ENCODE measurements at regions not wholly inside any gene's neighbourhood (a gene's known extent, or its start where the extent isn't known, plus 50 kb on each side); places are given as distances from the start of the nearest gene placed in this dataset.
"Not testable (repeated sequence)": the region's sequence is repeated elsewhere in the genome, so short reads cannot be mapped to it uniquely, and the experiment has no call there.

DNA sequence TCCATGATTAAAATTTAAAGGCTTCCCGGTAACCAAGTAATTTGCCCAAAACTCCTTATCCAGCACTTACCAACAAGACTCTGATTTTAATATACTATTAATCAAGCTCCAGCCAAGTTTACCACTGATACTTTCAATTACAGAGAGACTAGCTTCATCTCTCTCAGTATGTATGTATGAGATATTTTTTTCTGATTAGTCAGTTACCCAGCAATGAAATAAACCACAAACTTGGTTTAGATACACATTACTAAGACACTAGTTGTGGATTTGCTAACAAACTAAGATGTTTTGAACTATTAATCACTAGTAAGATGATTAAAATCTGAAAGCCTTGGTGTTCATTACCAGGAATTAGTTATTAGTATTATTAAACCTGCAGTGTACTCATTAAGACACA is 1272.2 kb upstream of the ACVR2A start:
- no peak for DNase-seq (ENCODE audit: low read depth in 3 of 3, low spot score in 1 of 3)

DNA sequence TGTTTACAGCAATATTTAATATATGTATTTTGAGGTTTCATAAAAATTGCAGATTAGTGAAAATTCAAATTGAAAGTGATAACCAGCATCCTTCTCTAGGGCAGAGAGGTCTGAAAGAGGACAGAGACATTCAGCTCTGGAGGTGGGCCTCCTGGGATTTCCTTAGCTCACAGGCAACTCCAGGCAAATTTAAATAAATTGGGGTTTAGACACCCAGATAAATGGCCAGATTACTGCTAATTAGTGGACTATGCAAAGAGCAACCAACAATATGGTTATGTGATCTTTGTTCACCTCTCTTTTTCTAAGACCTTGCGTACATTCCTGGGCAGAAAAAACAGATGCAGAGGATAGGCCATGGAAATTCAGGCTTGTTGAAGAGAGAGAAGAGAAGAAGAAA is 1282.8 kb upstream of the ACVR2A start:
- DNase-seq (ENCODE audit: low read depth in 3 of 3, low spot score in 1 of 3) = no peak

- no peak for DNase-seq (ENCODE audit: low read depth in 3 of 3, low spot score in 1 of 3)
These were observed 1297.6 kb upstream of the ACVR2A start for GRCh38 chr2:146547236-146547635.

DNA sequence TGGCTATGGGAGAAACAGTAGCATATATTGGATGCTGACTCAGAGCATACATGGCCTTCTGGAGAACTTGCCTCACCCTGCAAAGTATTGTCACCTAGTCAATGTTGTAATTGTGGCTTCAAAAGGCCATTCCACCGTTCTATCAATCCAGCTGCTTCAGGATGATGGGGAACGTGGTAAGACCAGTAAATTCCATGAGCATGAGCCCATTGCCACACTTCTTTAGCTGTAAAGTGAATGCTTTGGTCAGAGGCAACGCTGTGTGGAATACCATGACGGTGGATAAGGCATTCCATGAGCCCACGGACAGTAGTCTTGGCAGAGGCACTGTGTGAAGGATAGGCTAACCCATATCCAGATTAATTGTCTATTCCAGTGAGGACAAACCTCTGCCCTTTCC is 1300.1 kb upstream of the ACVR2A start:
- no peak for DNase-seq (ENCODE audit: low read depth in 3 of 3, low spot score in 1 of 3)

DNA sequence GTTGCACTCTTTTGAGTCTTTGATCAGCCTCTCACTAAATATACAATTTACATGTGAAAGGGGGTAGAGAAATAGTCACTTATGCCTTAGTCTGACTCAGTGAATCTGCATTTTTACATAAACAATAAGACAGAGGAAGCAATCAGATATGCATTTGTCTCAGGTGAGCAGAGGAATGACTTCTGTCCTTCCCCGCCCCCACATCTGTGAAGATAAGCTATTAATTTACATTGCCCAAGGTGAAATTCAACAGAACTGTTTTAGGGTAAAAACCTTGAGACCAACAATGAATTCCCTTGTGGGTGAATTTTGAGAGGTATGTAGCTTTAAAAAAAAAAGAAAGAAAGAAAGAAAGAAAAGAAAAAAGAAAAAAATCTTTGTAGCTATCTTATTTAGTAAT is 1302.9 kb upstream of the ACVR2A start:
- DNase-seq (ENCODE audit: low read depth in 3 of 3, low spot score in 1 of 3) = no peak

- no peak for DNase-seq (ENCODE audit: low read depth in 3 of 3, low spot score in 1 of 3)
These were observed 1304.4 kb upstream of the ACVR2A start for GRCh38 chr2:146540271-146540932.

DNA sequence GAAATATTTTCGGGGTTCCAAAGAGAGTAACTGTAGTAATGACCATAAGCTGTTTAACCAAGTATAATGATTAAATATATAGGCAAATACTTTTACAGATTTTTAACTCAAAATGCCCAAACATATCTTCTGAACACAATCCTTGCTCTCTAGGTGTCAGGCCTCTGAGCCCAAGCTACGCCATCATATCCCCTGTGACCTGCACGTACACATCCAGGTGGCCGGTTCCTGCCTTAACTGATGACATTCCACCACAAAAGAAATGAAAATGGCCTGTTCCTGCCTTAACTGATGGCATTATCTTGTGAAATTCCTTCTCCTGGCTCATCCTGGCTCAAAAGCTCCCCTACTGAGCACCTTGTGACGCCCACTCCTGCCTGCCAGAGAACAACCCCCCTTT is 1305.1 kb upstream of the ACVR2A start:
- not testable (repeated sequence) for DNase-seq (ENCODE audit: low read depth in 3 of 3, low spot score in 1 of 3)

DNA sequence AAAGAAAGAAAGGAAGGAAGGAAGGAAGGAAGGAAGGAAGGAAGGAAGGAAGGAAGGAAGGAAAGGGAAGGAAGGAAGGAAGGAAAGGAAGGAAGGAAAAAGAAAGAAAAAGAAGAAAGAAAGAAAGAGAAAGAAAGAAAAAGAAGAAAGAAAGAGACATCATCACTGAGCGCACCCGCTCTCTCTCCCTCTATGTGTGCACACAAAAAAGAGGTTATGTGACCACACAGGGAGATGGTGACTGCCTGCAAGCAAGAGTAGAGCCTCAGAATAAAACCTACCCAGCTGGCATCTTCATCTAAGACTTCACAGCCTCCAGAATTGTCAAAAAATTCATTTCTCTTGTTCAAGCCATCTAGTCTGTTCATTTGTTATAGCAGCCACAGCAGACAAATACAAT is 1307.4 kb upstream of the ACVR2A start:
- no peak for DNase-seq (ENCODE audit: low read depth in 3 of 3, low spot score in 1 of 3)

GRCh38 chr2:146532509-146533147 is 1312.2 kb upstream of the ACVR2A start:
- no peak for DNase-seq (ENCODE audit: low read depth in 3 of 3, low spot score in 1 of 3)

DNA sequence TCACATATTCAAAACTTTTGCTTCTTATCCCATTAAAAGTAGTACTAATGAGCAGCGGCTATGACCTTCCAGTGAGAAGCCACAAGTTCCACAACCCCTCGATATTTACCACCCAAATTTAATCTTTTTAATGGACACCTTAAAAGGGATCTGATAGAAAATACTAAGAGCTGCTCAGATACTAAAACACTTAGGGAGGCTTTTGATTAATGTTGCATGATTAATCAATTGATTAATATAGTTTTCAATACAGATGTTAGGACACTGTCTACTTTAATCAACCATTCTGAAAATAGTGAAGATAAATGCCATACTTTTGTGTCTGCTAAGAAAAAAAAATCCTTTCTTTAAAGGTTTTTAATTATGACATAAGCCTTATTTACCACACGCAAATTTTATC is 1312.8 kb upstream of the ACVR2A start:
- DNase-seq (ENCODE audit: low read depth in 3 of 3, low spot score in 1 of 3) = no peak

GRCh38 chr2:146530886-146531285 is 1313.9 kb upstream of the ACVR2A start:
- DNase-seq (ENCODE audit: low read depth in 3 of 3, low spot score in 1 of 3) = no peak

GRCh38 chr2:146527166-146527565 is 1317.7 kb upstream of the ACVR2A start:
- no peak for DNase-seq (ENCODE audit: low read depth in 3 of 3, low spot score in 1 of 3)

- no peak for DNase-seq (ENCODE audit: low read depth in 3 of 3, low spot score in 1 of 3)
These were observed 1321.6 kb upstream of the ACVR2A start for GRCh38 chr2:146523196-146523595.

DNA sequence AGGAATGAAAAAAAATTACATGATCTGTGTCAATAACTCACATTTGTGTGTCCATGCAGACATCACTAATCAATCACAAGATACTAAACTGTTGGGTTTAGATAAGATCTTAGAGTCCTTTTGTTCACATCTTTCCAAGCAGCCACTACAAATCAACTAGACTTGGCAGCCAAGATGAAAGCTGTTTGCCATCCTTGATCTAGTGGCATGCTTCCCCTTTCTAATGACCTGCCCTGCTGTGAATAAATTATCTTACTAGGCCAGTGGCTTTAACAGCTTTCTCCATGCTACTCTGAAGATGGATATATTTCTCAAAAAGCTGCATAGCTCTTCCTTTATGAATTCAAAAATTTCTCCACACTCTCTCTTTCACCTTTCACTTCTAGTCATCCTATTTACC is 1338.0 kb upstream of the ACVR2A start:
- no peak for DNase-seq (ENCODE audit: low read depth in 3 of 3, low spot score in 1 of 3)

DNA sequence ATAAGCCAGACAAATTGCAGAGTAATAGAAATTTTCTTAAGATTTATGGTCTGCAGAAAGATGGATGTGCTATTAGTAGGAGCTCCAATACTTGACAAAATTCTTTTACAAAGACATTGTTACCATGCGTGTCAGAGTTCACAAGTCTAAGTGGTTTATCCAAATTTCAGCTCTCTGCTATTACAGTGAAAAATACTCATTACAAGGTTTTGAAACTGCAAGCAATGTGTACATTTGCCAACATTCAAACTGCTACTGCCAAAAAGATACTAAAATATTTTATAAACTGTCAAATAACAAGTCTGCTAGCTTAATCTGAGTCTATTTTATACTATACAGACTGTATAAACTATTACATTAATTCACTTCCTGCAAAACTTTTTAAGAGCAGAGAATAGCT is 1341.5 kb upstream of the ACVR2A start:
- no peak for DNase-seq (ENCODE audit: low read depth in 3 of 3, low spot score in 1 of 3)

DNA sequence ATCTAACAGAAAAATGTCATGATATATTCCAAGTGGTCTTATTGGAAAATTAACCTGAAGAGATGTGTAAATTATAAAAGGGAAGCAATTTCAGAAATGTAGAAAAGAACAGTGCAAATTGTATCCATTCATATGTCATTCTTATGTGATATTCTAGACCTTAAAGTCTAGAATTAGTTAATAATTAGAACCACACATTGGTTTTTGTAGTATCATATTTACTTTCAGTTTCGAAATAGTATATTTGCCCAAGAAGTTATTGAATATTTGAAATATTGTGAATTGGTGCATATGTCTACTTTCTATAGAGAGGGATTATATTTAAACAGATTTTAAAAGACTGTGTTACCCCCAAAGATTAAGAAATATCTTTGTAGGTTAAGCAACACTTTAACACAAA is 1348.6 kb upstream of the ACVR2A start:
- DNase-seq (ENCODE audit: low read depth in 3 of 3, low spot score in 1 of 3) = no peak

DNA sequence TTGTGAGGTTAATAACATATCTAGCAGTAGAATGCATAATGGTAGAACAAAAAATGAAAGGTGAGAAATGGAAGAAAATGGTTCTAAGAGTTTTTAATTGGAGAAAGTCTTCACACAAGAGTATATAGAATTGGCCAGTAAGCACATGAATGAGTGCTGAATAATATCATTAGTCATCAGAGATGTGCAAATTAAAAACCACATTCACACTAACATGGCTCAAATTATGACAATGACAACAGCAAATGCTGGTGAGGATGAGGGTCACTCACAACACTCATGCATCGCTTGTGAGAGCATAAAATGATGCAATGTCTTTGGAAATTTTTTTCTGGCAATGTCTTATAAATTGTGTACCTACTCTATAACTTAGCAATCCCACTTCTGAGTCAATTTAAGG is 1355.4 kb upstream of the ACVR2A start:
- DNase-seq (ENCODE audit: low read depth in 3 of 3, low spot score in 1 of 3) = no peak

- DNase-seq (ENCODE audit: low read depth in 3 of 3, low spot score in 1 of 3) = no peak
These were observed 1363.2 kb upstream of the ACVR2A start for GRCh38 chr2:146481629-146482028.

DNA sequence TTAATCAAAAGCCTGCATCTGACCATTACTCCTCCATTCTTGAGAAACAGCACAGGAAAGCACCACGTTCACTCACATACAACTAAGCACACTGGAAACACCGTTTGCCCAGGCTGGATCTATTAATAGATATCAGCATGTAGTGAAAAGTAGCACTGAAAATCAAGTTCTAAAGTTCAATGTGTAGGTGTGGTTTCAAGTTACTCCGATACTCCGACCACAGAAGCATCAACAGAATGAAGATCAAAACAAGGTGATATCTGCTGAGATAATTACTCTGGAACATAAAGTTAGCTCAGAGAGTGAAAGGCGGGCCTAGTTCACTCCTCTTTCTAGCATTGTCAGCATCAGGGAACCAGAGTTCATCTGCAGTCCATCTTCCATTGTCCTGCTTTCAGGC is 1367.4 kb upstream of the ACVR2A start:
- no peak for DNase-seq (ENCODE audit: low read depth in 3 of 3, low spot score in 1 of 3)

- no peak for DNase-seq (ENCODE audit: low read depth in 3 of 3, low spot score in 1 of 3)
These were observed 1376.3 kb upstream of the ACVR2A start for GRCh38 chr2:146468578-146468977.

GRCh38 chr2:146467425-146467824 is 1377.4 kb upstream of the ACVR2A start:
- no peak for DNase-seq (ENCODE audit: low read depth in 3 of 3, low spot score in 1 of 3)

DNA sequence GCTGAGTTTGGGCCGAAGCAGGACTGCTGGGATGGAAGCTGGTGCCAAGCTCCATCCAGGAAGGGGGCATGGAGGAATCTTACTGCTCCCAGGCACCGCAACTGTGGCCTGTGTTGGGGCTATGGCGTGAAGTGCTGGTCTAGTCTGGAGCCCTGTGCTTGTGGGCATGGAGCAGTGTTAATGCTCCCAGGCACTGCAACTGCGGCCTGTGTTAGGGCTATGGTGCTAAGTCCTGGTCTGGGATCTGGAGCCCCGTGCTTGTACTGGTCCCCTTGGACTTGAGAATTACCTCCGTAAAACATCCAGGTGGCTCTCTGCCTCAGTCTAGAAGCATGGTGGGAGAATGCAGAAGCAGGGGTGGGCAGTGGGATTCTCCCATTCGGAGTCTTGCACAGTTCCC is 1379.4 kb upstream of the ACVR2A start:
- DNase-seq (ENCODE audit: low read depth in 3 of 3, low spot score in 1 of 3) = no peak

GRCh38 chr2:146461068-146461467 is 1383.8 kb upstream of the ACVR2A start:
- DNase-seq (ENCODE audit: low read depth in 3 of 3, low spot score in 1 of 3) = no peak
